ENCODE measurements at regions not wholly inside any gene's neighbourhood (a gene's known extent, or its start where the extent isn't known, plus 50 kb on each side); places are given as distances from the start of the nearest gene placed in this dataset.

DNA sequence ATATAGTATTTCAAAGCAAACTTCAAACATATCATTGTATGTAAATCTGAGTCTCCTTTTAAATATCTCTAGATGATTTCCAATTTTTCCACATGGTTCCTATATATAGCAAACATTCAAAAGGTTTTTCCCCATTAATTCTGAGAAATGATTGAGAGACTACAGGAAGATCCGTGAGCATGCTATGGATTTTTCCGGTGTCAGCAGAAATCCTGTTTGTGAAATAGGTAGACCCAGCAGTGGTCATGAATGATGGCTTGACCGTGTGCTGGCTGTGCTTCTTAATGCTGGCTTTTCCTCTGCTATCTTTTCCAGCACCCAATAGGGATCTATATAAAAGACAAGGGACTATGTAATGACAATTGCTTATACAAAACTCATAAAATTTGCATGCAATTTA, 485.3 kb downstream of the PSAT1 start:
- TF ChIP-seq, protein P1, sequence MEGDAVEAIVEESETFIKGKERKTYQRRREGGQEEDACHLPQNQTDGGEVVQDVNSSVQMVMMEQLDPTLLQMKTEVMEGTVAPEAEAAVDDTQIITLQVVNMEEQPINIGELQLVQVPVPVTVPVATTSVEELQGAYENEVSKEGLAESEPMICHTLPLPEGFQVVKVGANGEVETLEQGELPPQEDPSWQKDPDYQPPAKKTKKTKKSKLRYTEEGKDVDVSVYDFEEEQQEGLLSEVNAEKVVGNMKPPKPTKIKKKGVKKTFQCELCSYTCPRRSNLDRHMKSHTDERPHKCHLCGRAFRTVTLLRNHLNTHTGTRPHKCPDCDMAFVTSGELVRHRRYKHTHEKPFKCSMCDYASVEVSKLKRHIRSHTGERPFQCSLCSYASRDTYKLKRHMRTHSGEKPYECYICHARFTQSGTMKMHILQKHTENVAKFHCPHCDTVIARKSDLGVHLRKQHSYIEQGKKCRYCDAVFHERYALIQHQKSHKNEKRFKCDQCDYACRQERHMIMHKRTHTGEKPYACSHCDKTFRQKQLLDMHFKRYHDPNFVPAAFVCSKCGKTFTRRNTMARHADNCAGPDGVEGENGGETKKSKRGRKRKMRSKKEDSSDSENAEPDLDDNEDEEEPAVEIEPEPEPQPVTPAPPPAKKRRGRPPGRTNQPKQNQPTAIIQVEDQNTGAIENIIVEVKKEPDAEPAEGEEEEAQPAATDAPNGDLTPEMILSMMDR (conservative IDR thresholded peaks at IDR 0.05; ENCODE audit: low read depth, low read length) = no peak
- no peak for DNase-seq (ENCODE audit: low read depth)
- no peak overlapping the region for H3K4me3 ChIP-seq (ENCODE audit: low read depth, low read length)

DNA sequence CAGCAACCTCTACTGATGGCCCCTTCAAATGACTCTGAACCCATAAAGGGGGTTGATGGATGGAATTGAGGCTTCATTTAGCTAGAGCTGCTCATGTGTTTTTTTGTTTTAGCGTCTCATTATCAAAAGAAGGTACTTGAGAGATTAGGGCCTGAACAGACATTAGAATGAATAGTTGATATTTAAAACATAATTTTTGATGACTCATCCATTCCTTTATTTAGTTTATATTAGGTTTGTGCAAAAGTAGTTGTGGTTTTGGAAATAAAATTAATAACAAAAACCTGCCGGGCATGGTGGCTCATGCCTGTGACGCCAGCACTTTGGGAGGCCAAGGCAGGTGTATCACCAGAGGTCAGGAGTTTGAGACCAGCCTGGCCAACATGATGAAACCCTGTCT, 485.9 kb downstream of the PSAT1 start:
- DNase-seq (ENCODE audit: low read depth) = no peak
- no peak overlapping the region for H3K4me3 ChIP-seq (ENCODE audit: low read depth, low read length)
- TF ChIP-seq, protein P1 (conservative IDR thresholded peaks at IDR 0.05; ENCODE audit: low read depth, low read length) = no peak

DNA sequence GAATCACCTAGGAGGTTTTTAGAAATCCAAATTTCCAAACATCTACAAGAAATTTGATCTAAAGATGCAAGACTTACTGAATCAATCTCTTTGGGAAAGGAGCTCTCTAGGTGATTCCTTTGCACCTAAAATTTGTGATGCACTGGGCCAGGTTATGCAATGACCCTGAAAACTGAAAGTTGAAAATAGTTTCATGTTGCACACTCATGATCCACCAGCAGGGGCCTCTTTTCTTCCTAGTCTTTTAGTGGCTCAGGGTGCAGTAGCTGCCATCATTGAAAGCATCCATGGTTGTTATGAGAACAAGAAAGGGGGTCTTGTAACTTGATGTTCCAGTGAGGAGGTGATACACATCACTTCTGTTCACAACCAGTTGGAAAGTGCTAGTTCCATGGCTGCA, 486.8 kb downstream of the PSAT1 start:
- no peak overlapping the region for H3K4me3 ChIP-seq (ENCODE audit: low read depth, low read length)
- TF ChIP-seq, protein P1 (conservative IDR thresholded peaks at IDR 0.05; ENCODE audit: low read depth, low read length) = peak; percentile 55
- DNase-seq (ENCODE audit: low read depth) = peak; percentile 16

DNA sequence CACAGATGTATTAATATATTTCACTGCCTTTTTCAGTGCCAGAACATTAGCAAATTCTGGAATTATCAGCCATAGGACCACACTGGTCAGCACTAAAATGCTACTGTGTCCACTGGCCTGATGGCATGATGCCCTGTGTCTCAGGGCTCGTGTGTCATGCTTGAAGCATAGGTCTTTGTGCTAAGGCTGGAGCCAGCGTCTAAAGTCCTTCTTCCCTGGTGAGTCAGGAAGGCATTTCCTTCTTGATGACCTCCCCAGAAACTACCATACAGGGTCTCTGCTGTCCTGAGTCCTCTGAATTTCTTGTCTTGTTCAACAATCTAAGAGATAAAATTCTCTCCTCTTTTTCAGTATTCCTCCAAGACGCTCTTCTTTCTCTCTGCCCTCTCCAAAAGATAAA, 489.9 kb downstream of the PSAT1 start:
- TF ChIP-seq, protein P1 (conservative IDR thresholded peaks at IDR 0.05; ENCODE audit: low read depth, low read length) = no peak
- no peak overlapping the region for H3K4me3 ChIP-seq (ENCODE audit: low read depth, low read length)
- peak; percentile 25 for DNase-seq (ENCODE audit: low read depth)

DNA sequence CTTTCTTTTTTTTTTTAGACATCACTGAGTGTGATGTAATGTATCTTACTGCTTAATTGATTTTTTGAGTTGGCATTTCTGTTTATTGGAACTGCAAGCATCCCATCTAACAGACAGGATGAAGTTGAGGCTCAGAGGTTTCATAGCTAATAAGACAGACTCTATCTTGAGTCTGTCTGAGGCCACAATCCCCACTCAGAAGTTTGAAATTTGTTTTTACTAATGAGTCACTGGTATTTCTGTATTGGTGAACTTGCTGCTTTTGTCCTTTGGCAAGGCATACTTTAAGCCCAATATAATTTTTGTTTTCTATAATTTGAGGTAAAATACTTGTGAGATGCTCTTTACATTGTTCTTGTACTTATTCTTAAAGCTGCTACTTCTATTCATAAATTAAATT, 491.2 kb downstream of the PSAT1 start:
- no peak overlapping the region for H3K4me3 ChIP-seq (ENCODE audit: low read depth, low read length)
- DNase-seq (ENCODE audit: low read depth) = peak; percentile 54
- TF ChIP-seq, protein P1 (conservative IDR thresholded peaks at IDR 0.05; ENCODE audit: low read depth, low read length) = no peak

DNA sequence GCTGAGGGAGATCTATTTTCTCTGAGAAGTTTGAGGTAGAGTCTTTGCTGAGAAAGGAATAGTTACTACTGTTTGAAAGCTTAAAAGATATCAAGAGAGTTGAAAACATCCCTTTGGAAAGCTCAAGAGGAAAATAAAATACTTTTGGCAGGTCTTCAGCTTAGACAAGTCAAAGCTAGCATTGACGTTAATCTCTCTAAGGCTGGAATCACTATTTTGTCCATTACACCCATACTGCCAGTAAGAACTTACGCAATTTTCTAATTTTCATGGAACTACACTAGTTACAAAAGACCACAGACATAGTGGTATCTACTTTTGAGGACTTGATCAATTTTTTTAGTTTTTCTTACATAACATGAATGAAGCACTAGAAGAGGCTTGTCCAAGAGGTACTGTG, 494.9 kb downstream of the PSAT1 start:
- TF ChIP-seq, protein P1 (conservative IDR thresholded peaks at IDR 0.05; ENCODE audit: low read depth, low read length) = no peak
- no peak for DNase-seq (ENCODE audit: low read depth)

DNA sequence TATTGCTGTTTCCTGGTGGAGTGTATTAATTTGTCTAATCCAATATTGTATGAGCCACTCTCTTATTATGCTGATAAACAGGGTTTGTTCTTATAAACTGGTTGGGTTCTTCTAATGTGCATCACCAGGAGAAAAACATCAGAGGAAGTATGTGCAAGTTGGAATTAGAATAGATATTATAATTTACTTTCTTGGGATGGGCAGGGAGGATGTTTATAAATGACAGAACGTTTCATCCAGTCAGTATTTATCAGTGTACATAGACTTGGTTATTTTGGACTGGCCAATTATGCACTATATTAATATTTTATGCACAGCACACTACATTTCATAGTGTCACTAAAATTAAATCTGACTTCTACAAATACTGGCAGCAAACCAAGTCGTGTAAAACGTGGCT, 495.8 kb downstream of the PSAT1 start:
- TF ChIP-seq, protein P1 (conservative IDR thresholded peaks at IDR 0.05; ENCODE audit: low read depth, low read length) = no peak
- no peak for DNase-seq (ENCODE audit: low read depth)
- H3K4me3 ChIP-seq (ENCODE audit: low read depth, low read length) = no peak overlapping the region

More for the DNA sequence above, 494.9 kb downstream of the PSAT1 start:
- H3K4me3 ChIP-seq (ENCODE audit: low read depth, low read length) = no peak overlapping the region
